GM19463 (cell line): ENCODE measurements at regions not wholly inside any gene's neighbourhood (a gene's known extent, or its start where the extent isn't known, plus 50 kb on each side); places are given as distances from the start of the nearest gene placed in this dataset.

Source experiments
- ATAC-seq: cut with Tn5 transposase; IDR thresholded peaks from one replicate; pipeline ENCODE4 v1.9.1; 2021; ENCODE audit warnings: mild to moderate bottlenecking, moderate library complexity; ENCODE audit not compliant: unreplicated experiment

GRCh38 chr3:106167728-106168127 is 298.9 kb upstream of the CBLB start:
- ATAC-seq = no peak

- no peak for ATAC-seq
Measured at GRCh38 chr3:106168962-106169750, 300.3 kb upstream of the CBLB start.

- ATAC-seq = no peak
Measured at GRCh38 chr3:106170636-106171035, 301.8 kb upstream of the CBLB start.

GRCh38 chr3:106172101-106172500 is 303.3 kb upstream of the CBLB start:
- no peak for ATAC-seq

- ATAC-seq = peak; percentile 45
Measured at GRCh38 chr3:106172780-106173179, 304.0 kb upstream of the CBLB start.

GRCh38 chr3:106175276-106175675 is 306.5 kb upstream of the CBLB start:
- no peak for ATAC-seq

- ATAC-seq = peak; percentile 86
Measured at GRCh38 chr3:106176734-106177133, 307.9 kb upstream of the CBLB start.

- ATAC-seq = no peak
Measured at GRCh38 chr3:106182950-106183511, 314.2 kb upstream of the CBLB start.

- ATAC-seq = no peak
Measured at GRCh38 chr3:106183762-106184391, 315.1 kb upstream of the CBLB start.

GRCh38 chr3:106184540-106185457 is 316.0 kb upstream of the CBLB start:
- peak; percentile 88 for ATAC-seq

GRCh38 chr3:106185949-106186348 is 317.1 kb upstream of the CBLB start:
- no peak for ATAC-seq

GRCh38 chr3:106190296-106190695 is 321.5 kb upstream of the CBLB start:
- no peak for ATAC-seq

- no peak for ATAC-seq
Measured at GRCh38 chr3:106191211-106191610, 322.4 kb upstream of the CBLB start.

GRCh38 chr3:106191913-106192312 is 323.1 kb upstream of the CBLB start:
- no peak for ATAC-seq

- no peak for ATAC-seq
Measured at GRCh38 chr3:106193876-106194275, 325.1 kb upstream of the CBLB start.

- no peak for ATAC-seq
Measured at GRCh38 chr3:106194726-106195125, 325.9 kb upstream of the CBLB start.

- no peak for ATAC-seq
Measured at GRCh38 chr3:106197532-106198194, 328.9 kb upstream of the CBLB start.

- no peak for ATAC-seq
Measured at GRCh38 chr3:106204160-106204868, 335.5 kb upstream of the CBLB start.

GRCh38 chr3:106206146-106206545 is 337.3 kb upstream of the CBLB start:
- peak; percentile 91 for ATAC-seq

- ATAC-seq = no peak
Measured at GRCh38 chr3:106206613-106207012, 337.8 kb upstream of the CBLB start.
